Peyer's patch (tissue), 4 donors: ENCODE measurements at regions not wholly inside any gene's neighbourhood (a gene's known extent, or its start where the extent isn't known, plus 50 kb on each side); places are given as distances from the start of the nearest gene placed in this dataset.

Experiments
- POLR2A ChIP-seq, 2 donors: fragments of 450-650 bp; IDR thresholded peaks; one replicate each; pipeline ENCODE4 v1.5.1; 2017; ENCODE audit warnings: antibody characterized with exemption in 2 of 2, mild to moderate bottlenecking in 2 of 2, moderate library complexity in 2 of 2
- TF ChIP-seq, protein P1 (sequence below), 6 experiments: fragments of 450-650 bp in 4 of 6; fragments of 200-600 bp in 2 of 6; sonication (generic) in 1 of 6; IDR thresholded peaks; one replicate each; pipeline ENCODE4 v1.5.1; 2017 to 2019; ENCODE audit warnings: antibody characterized with exemption in 6 of 6, mild to moderate bottlenecking in 3 of 6, moderate library complexity in 1 of 6

DNA sequence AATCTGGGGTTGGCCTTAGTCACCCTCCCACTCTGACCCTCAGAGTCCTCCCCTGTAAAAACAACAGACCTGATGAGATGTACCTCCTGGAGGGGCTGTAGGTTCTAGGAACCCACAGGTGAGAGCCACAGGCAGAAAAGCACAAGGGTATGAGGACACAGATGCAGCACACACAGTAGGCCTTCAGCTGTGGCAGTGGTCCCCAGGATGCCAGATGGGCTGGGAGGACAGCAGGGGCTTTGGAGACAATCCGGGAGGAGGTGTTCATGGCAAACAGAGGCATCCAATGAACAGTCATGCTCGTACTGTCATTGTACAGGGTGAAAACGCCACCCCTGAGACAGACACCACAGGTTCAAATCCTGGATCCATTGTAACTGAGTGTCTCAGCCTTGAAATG lies 463.1 kb downstream of the MATN1 start:
- TF ChIP-seq, protein P1, sequence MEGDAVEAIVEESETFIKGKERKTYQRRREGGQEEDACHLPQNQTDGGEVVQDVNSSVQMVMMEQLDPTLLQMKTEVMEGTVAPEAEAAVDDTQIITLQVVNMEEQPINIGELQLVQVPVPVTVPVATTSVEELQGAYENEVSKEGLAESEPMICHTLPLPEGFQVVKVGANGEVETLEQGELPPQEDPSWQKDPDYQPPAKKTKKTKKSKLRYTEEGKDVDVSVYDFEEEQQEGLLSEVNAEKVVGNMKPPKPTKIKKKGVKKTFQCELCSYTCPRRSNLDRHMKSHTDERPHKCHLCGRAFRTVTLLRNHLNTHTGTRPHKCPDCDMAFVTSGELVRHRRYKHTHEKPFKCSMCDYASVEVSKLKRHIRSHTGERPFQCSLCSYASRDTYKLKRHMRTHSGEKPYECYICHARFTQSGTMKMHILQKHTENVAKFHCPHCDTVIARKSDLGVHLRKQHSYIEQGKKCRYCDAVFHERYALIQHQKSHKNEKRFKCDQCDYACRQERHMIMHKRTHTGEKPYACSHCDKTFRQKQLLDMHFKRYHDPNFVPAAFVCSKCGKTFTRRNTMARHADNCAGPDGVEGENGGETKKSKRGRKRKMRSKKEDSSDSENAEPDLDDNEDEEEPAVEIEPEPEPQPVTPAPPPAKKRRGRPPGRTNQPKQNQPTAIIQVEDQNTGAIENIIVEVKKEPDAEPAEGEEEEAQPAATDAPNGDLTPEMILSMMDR (IDR thresholded peaks at IDR 0.05): no peak
- TF ChIP-seq POLR2A (IDR thresholded peaks at IDR 0.05): no peak
